Fibroblast of upper back skin (primary cell): ENCODE measurements at regions not wholly inside any gene's neighbourhood (a gene's known extent, or its start where the extent isn't known, plus 50 kb on each side); places are given as distances from the start of the nearest gene placed in this dataset.

Source experiments
- DNase-seq: peaks from one replicate; pipeline ENCODE4 v3.0.0-alpha.2; 2013

DNA sequence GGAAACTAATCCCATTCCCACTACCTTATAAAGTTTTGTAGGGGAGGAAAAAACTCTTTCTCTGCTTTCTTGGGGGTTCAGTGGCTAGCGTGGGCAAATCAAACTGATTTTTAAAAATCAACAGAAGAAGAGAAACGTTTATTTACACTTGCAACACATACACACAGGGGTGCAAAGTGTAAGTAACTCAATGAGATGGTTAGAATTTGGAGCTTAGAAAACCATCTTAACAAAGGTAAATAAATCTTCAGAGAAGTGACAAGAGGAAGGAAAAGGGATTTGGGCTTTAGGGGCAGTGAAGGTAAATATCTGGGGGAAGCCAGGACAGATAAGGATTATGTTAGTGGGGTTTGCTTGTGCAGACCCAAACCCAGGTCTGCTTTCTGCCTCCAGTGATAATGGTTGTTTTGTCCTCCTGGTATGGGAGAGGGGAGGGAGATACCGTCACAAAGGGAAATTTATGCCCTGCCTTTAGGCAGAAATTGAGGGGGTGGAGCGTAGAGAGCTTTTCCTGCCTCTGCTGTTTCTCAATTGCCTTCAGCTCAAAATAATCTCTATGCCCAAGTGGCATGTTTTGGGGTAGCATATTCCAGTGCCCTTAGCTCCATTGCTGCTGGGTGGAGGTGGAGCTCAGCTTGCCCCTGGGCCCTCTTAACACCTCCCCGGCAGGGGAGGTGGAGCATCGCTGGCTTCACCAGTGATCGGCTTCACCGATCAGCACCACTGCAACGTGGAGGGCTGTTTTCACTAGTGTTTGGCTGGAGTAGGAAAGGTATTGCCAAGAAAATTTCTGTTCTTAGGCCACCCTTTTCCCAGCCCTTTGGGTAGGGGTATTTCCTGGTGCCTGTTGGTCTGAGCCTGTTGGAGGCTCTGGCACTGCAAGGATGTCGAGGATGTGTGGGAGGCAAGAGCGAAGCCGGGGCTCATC, 92.2 kb downstream of the TEX51 start:
- DNase-seq = no peak

DNA sequence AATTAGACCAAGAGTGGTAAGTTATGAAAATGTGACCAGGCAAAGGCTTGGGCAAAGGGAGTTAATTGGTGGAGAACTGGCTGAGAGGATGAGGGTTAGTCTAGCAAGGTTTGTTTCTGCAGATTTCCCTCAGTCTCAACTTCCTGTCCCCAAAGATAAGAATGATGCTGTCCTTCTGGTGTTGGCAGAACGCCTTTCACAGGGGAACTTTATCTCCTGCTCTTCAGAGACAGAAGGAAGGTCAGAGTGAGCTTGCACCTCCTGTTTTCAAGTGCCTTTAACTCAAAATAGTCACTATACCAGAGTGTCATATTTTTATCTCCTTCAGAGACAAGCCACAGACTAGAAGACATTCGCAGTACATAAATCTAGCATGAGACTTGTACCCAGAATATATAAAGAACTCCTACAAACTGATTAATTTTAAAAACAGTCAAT, 95.7 kb downstream of the TEX51 start:
- no peak for DNase-seq

DNA sequence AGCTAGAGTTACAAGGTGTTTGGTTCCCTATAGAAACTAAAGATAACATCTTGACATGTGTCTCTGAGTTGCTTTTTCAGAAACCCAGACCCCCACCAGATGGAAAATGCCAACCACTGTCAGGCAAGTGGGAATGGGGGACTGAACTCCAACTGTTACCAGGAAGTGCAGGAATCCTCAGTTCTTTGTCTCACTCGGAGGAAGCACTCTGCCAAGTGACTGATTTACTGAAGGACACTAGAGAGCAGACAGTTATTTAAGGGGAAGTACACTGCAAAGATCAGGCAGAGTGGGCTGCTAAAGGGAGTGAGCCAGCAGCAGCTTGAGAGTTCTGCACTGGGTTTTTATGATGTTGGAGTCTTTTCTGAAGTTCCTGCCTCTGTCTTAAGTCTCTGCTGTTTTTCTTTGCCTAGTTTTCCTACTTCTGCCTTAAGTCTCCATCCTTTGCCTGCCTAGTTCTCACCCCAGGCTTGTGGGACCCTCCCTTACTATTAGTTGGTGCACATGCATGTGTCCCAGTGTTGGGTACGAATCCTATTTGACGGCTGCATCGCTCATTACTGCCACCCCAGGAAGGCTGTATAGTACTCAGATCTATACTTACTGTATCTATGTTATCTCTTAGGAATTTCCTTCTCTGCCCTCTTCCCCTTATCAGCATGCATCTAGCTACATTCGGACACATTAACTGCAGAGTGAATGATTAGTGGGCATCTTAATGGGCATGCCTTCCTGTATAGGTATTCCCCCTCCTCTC, 97.1 kb downstream of the TEX51 start:
- no peak for DNase-seq

DNA sequence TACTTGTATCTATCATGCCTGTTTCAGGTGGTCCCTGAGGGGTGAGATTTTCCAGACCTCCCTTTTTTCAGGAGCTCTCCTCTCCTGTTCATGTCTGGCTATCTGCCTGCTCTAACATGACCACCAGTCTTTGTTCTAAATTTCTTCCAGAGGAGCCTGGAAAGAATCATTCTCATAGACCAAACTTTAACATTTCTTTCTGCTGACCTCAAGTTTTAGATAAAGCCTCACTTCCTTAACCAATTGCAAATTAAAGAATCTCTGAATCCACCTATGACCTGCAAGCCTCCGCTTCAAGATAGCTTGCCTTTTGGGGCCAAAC, 97.6 kb downstream of the TEX51 start:
- DNase-seq = no peak
